ENCODE measurements at regions not wholly inside any gene's neighbourhood (a gene's known extent, or its start where the extent isn't known, plus 50 kb on each side); places are given as distances from the start of the nearest gene placed in this dataset.

DNA sequence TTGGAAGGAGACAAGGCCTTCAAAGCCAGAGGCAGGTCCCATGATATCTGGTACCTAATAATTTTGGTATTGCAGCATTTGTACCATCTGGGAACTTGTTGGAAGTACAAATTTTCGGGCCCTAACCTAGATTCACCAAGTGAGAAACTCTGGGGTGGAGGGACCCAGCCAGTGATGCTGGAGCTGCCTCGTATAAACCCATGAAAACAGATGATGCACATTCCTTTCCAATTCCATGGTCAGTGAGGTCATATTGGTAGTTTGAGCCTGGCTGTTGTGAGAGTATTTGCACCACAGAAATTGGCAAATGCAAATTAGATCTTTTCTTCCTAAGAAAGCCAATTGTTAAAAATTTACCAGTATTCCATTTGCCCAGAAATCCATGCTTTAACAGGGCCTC, 269.6 kb upstream of the PLXNA2 start:
- H3K27ac Mint-ChIP-seq = no peak overlapping the region
- no peaks in the 10 kb centered on the region for H3K36me3 Mint-ChIP-seq (ENCODE audit: low read depth)
- TF ChIP-seq, protein P1, sequence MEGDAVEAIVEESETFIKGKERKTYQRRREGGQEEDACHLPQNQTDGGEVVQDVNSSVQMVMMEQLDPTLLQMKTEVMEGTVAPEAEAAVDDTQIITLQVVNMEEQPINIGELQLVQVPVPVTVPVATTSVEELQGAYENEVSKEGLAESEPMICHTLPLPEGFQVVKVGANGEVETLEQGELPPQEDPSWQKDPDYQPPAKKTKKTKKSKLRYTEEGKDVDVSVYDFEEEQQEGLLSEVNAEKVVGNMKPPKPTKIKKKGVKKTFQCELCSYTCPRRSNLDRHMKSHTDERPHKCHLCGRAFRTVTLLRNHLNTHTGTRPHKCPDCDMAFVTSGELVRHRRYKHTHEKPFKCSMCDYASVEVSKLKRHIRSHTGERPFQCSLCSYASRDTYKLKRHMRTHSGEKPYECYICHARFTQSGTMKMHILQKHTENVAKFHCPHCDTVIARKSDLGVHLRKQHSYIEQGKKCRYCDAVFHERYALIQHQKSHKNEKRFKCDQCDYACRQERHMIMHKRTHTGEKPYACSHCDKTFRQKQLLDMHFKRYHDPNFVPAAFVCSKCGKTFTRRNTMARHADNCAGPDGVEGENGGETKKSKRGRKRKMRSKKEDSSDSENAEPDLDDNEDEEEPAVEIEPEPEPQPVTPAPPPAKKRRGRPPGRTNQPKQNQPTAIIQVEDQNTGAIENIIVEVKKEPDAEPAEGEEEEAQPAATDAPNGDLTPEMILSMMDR (IDR thresholded peaks at IDR 0.05) = no peak
- no peak overlapping the region for H3K4me3 Mint-ChIP-seq
- ChIA-PET POLR2A (no interaction called here), CTCF (no interaction called here)
- intact Hi-C loops (cut with micrococcal nuclease) = no loop called here
- peaks cover 6% of the 10 kb centered on the region for H3K9me3 Mint-ChIP-seq
- H3K4me1 Mint-ChIP-seq (ENCODE audit: low read depth) = no peaks in the 10 kb centered on the region
- DNase-seq (no peak), ATAC-seq (no peak)
- no peaks in the 10 kb centered on the region for H3K27me3 Mint-ChIP-seq

DNA sequence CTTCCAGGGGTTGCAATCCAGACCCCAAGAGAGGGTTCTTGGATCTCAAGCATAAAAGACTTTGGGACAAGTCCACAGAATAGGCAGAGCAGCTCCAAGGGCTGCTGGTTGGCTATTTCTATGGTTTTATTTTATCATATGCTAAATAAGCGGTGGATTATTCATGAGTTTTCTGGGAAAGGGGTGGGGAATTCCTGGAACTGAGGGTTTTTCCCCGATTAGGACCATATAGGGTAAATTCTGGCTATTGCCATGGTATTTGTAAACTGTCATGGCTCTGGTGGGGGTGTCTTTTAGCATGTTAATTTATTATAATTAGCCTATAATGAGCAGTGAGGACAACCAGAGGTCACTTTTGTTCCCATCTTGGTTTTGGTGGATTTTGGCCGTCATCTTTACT, 270.9 kb upstream of the PLXNA2 start:
- POLR2A ChIA-PET = no interaction called here
- H3K4me1 Mint-ChIP-seq (ENCODE audit: low read depth) = no peaks in the 10 kb centered on the region
- ATAC-seq (no peak), DNase-seq (no peak)
- CTCF ChIA-PET = no interaction called here
- no peak overlapping the region for H3K27ac Mint-ChIP-seq
- no peaks in the 10 kb centered on the region for H3K27me3 Mint-ChIP-seq
- no peak overlapping the region for H3K4me3 Mint-ChIP-seq
- TF ChIP-seq, protein P1 (IDR thresholded peaks at IDR 0.05) = no peak
- peaks cover 6% of the 10 kb centered on the region for H3K9me3 Mint-ChIP-seq
- intact Hi-C loops (cut with micrococcal nuclease) = no loop called here
- H3K36me3 Mint-ChIP-seq (ENCODE audit: low read depth) = no peaks in the 10 kb centered on the region

DNA sequence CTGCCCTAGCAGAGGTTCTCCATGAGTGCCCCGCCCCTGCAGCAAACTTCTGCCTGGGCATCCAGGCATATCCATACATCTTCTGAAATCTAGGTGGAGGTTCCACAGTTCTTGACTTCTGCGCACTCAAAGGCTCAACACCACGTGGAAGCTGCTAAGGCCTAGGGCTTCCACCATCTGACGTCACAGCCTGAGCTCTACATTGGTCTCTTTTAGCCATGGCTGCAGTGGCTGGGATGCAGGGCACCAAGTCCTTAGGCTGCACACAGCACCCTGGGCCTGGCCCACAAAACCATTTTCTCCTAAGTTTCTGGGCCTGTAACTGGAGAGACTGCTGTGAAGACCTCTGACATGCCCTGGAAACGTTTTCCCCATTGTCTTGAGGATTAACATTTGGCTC, 272.6 kb upstream of the PLXNA2 start:
- H3K36me3 Mint-ChIP-seq (ENCODE audit: low read depth) = no peaks in the 10 kb centered on the region
- no peaks in the 10 kb centered on the region for H3K4me1 Mint-ChIP-seq (ENCODE audit: low read depth)
- ATAC-seq (no peak), DNase-seq (no peak)
- intact Hi-C loops (cut with micrococcal nuclease) = no loop called here
- ChIA-PET CTCF (no interaction called here), POLR2A (no interaction called here)
- H3K9me3 Mint-ChIP-seq = peaks cover 6% of the 10 kb centered on the region
- no peak overlapping the region for H3K27ac Mint-ChIP-seq
- H3K27me3 Mint-ChIP-seq = peaks cover 1% of the 10 kb centered on the region
- H3K4me3 Mint-ChIP-seq = no peak overlapping the region
- TF ChIP-seq, protein P1 (IDR thresholded peaks at IDR 0.05) = no peak

DNA sequence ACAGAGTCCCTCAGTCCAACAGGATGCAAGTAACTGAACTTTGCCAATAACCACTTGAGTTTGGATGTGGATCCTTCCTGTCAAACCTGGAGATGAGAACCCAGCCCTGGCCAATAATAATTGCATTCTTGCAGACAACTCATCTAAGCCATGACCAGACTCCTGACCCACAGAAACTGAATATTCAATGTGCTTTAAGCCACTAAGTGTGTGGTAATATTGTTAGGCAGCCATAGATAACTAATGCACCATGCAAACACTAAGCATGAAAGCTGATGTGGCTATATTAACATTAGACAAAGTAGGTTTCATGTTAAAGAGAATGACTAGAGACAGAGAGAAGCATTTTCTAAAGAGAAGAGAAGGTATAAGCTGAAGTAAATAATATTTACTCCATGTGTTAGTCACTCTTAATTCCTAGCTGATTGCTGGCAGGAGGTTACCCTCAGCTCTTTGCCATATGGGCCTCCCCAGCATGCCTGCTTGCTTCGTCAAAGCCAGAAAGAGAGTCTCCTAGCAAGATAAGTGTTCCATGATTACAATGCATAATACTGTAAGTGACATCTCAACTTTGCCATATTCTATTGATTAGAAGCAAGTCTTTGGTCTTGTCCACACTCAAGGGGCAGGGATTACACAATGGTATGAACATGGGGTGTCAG, 276.4 kb upstream of the PLXNA2 start:
- DNase-seq (no peak), ATAC-seq (no peak)
- no peak overlapping the region for H3K27ac Mint-ChIP-seq
- ChIA-PET POLR2A (no interaction called here), CTCF (no interaction called here)
- intact Hi-C loops (cut with micrococcal nuclease) = no loop called here
- H3K4me3 Mint-ChIP-seq = no peak overlapping the region
- H3K36me3 Mint-ChIP-seq (ENCODE audit: low read depth) = no peaks in the 10 kb centered on the region
- peaks cover 1% of the 10 kb centered on the region for H3K27me3 Mint-ChIP-seq
- peaks cover 6% of the 10 kb centered on the region for H3K9me3 Mint-ChIP-seq
- TF ChIP-seq, protein P1 (IDR thresholded peaks at IDR 0.05) = no peak
- H3K4me1 Mint-ChIP-seq (ENCODE audit: low read depth) = no peaks in the 10 kb centered on the region

DNA sequence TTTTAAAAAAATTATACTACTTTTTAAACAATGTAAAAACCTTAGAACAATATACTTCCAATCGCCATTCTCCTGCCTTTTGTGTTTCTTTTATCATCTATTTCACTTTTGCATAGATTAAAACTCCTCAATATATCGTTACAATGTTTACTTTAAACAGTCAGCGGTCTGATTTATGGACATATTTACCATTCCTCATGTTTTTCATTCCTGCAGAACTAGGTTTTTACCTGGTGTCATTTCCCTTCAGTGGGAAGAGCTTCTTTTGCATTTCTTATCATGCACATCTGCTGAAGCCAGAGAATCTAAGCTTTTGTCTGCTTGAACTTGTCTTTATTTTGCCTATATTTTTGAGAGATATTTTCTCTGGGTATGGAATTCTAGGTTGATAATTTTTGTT, 277.4 kb upstream of the PLXNA2 start:
- DNase-seq (no peak), ATAC-seq (no peak)
- Mint-ChIP-seq H3K36me3 (ENCODE audit: low read depth) (no peaks in the 10 kb centered on the region), H3K27ac (no peak overlapping the region), H3K4me3 (no peak overlapping the region), H3K9me3 (peaks cover 6% of the 10 kb centered on the region), H3K4me1 (ENCODE audit: low read depth) (no peaks in the 10 kb centered on the region), H3K27me3 (peaks cover 1% of the 10 kb centered on the region)
- POLR2A ChIA-PET = no interaction called here
- CTCF ChIA-PET = no interaction called here
- intact Hi-C loops (cut with micrococcal nuclease) = no loop called here
- TF ChIP-seq, protein P1 (IDR thresholded peaks at IDR 0.05) = no peak
